Stimulated activated naive CD8-positive, alpha-beta T cell treated with anti-CD3 and anti-CD28 coated beads, Interleukin-15, Interleukin-2, amounts not matched to agents 100 U/mL and 50 U/mL, for 24 hours (primary cell): ENCODE measurements at regions not wholly inside any gene's neighbourhood (a gene's known extent, or its start where the extent isn't known, plus 50 kb on each side); places are given as distances from the start of the nearest gene placed in this dataset.

ENCODE experiments used
- ATAC-seq: fragments of 150-1000 bp; cut with Tn5 transposase; one replicate; pipeline ENCODE4 v1.10.0; 2021
- DNase-seq: peaks from one replicate; pipeline ENCODE4 v3.0.0; 2021

- no peak for ATAC-seq
- no peak for DNase-seq
Measured at GRCh38 chr5:113902917-113903660, 389.6 kb downstream of the YTHDC2 start.

GRCh38 chr5:113909782-113910181 lies 396.3 kb downstream of the YTHDC2 start:
- ATAC-seq, result no peak
- no peak for DNase-seq

- no peak for DNase-seq
- ATAC-seq, result no peak
Measured at GRCh38 chr5:113917997-113918396, 404.5 kb downstream of the YTHDC2 start.

- DNase-seq, result no peak
- no peak for ATAC-seq
Measured at GRCh38 chr5:113922343-113922742, 408.8 kb downstream of the YTHDC2 start.

- ATAC-seq, result no peak
Measured at GRCh38 chr5:113935453-113935852, 422.0 kb downstream of the YTHDC2 start.

GRCh38 chr5:113937301-113937700 lies 423.8 kb downstream of the YTHDC2 start:
- ATAC-seq (no peak), DNase-seq (no peak)

More at GRCh38 chr5:113935453-113935852, 422.0 kb downstream of the YTHDC2 start:
- no peak for DNase-seq

GRCh38 chr5:113939988-113940387 lies 421.9 kb upstream of the KCNN2 start:
- no peak for ATAC-seq
- DNase-seq, result no peak

- DNase-seq, result no peak
- no peak for ATAC-seq
Measured at GRCh38 chr5:113950186-113950585, 411.7 kb upstream of the KCNN2 start.

GRCh38 chr5:113965225-113965624 lies 396.6 kb upstream of the KCNN2 start:
- no peak for DNase-seq
- no peak for ATAC-seq

GRCh38 chr5:113969901-113970300 lies 392.0 kb upstream of the KCNN2 start:
- no peak for ATAC-seq

GRCh38 chr5:113971454-113971853 lies 390.4 kb upstream of the KCNN2 start:
- no peak for ATAC-seq
- DNase-seq, result no peak

More at GRCh38 chr5:113969901-113970300, 392.0 kb upstream of the KCNN2 start:
- no peak for DNase-seq

- DNase-seq, result no peak
- ATAC-seq, result no peak
Measured at GRCh38 chr5:113974976-113975375, 386.9 kb upstream of the KCNN2 start.

GRCh38 chr5:113984928-113985327 lies 376.9 kb upstream of the KCNN2 start:
- DNase-seq (no peak), ATAC-seq (no peak)

GRCh38 chr5:113985505-113985904 lies 376.4 kb upstream of the KCNN2 start:
- no peak for ATAC-seq
- no peak for DNase-seq

- ATAC-seq, result no peak
- no peak for DNase-seq
Measured at GRCh38 chr5:113989278-113989912, 372.5 kb upstream of the KCNN2 start.

GRCh38 chr5:113989913-113990305 lies 372.0 kb upstream of the KCNN2 start:
- no peak for ATAC-seq
- DNase-seq, result no peak

GRCh38 chr5:114001076-114001475 lies 360.8 kb upstream of the KCNN2 start:
- no peak for ATAC-seq
- no peak for DNase-seq

- no peak for DNase-seq
- no peak for ATAC-seq
Measured at GRCh38 chr5:114006582-114006981, 355.3 kb upstream of the KCNN2 start.

GRCh38 chr5:114007678-114008077 lies 354.2 kb upstream of the KCNN2 start:
- DNase-seq (no peak), ATAC-seq (no peak)

GRCh38 chr5:114010362-114010761 lies 351.5 kb upstream of the KCNN2 start:
- DNase-seq (no peak), ATAC-seq (no peak)

- no peak for DNase-seq
- ATAC-seq, result no peak
Measured at GRCh38 chr5:114018186-114018585, 343.7 kb upstream of the KCNN2 start.

- DNase-seq (no peak), ATAC-seq (no peak)
Measured at GRCh38 chr5:114038756-114039155, 323.1 kb upstream of the KCNN2 start.

GRCh38 chr5:114050087-114050486 lies 311.8 kb upstream of the KCNN2 start:
- DNase-seq, result no peak
- ATAC-seq, result no peak

- no peak for ATAC-seq
- DNase-seq, result no peak
Measured at GRCh38 chr5:114053372-114053771, 308.5 kb upstream of the KCNN2 start.
